HFF-Myc (cell line): ENCODE measurements at regions not wholly inside any gene's neighbourhood (a gene's known extent, or its start where the extent isn't known, plus 50 kb on each side); places are given as distances from the start of the nearest gene placed in this dataset.
"Not testable (repeated sequence)": the region's sequence is repeated elsewhere in the genome, so short reads cannot be mapped to it uniquely, and the experiment has no call there.

Experiments used
- DNase-seq: peaks from one replicate; pipeline ENCODE4 v3.0.0-alpha.2; 2011; ENCODE audit warnings: low read depth; ENCODE audit errors: extremely low read depth
- H3K4me3 ChIP-seq: replicated peaks from 2 replicates; pipeline ENCODE4 v1.5.1; 2011; ENCODE audit warnings: low read depth, mild to moderate bottlenecking, control low read depth, low read length
- TF ChIP-seq, protein P1 (sequence below): IDR thresholded peaks from 2 replicates; pipeline ENCODE4 v1.5.1; 2012; ENCODE audit warnings: mild to moderate bottlenecking, low read depth, low read length, control low read depth; ENCODE audit errors: missing control alignments

DNA sequence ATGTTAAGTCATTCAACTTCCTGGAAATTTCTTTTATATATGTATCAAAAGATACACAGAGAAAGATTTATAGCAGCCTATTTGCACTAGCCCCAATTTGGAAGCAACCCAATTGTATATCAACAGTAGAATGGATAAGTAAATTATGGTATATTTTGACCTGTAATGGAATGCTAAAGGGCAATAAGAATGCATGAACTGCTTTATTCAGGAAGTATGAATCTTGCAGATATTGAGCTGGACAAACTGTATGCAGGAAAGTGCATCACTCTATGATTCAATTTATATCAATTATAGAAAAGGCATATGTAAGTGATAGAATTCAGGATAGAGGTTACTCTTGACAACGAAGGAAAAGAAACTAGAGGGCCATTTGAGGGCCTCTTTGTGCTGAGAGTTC lies 913.1 kb upstream of the FBXO33 start:
- no peak overlapping the region for H3K4me3 ChIP-seq
- DNase-seq, result no peak
- TF ChIP-seq, protein P1, sequence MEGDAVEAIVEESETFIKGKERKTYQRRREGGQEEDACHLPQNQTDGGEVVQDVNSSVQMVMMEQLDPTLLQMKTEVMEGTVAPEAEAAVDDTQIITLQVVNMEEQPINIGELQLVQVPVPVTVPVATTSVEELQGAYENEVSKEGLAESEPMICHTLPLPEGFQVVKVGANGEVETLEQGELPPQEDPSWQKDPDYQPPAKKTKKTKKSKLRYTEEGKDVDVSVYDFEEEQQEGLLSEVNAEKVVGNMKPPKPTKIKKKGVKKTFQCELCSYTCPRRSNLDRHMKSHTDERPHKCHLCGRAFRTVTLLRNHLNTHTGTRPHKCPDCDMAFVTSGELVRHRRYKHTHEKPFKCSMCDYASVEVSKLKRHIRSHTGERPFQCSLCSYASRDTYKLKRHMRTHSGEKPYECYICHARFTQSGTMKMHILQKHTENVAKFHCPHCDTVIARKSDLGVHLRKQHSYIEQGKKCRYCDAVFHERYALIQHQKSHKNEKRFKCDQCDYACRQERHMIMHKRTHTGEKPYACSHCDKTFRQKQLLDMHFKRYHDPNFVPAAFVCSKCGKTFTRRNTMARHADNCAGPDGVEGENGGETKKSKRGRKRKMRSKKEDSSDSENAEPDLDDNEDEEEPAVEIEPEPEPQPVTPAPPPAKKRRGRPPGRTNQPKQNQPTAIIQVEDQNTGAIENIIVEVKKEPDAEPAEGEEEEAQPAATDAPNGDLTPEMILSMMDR, result no peak

DNA sequence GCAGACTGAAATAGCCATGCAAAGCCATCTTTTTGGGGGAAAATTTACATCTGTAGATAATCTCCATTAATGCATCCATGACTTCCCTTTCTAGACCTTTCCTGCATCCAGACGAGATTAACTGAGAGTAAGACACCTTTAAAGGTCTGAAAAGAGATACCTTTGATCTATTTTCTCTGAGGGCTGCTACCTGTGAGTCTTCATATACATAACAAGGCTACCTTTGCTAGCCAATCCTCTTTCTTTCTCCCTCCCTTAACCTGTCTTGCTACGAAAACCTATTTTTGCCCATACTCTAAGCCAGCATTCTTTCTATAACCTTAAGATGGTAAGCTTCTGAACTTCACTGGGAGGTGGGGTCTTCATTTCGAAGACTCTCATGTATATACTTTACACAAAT lies 908.5 kb upstream of the FBXO33 start:
- TF ChIP-seq, protein P1, result no peak
- no peak overlapping the region for H3K4me3 ChIP-seq
- no peak for DNase-seq

DNA sequence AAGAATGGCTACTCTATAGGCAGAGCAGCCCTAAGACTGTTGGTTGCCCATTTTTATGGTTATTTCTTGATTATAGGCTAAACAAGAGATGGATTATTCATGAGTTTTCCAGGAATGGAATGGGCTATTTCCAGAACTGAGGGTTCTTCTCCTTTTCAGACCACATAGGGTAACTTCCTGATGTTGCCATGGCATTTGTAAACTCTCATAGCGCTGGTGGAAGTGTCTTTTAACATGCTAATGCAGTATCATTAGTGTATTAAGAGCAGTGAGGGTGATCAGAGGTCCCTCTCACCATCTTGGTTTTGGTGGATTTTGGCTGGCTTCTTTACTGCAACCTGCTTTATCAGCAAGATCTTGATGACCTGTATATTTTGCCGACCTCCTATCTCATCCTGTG lies 904.6 kb upstream of the FBXO33 start:
- no peak for DNase-seq
- TF ChIP-seq, protein P1, result no peak
- H3K4me3 ChIP-seq, result no peak overlapping the region

DNA sequence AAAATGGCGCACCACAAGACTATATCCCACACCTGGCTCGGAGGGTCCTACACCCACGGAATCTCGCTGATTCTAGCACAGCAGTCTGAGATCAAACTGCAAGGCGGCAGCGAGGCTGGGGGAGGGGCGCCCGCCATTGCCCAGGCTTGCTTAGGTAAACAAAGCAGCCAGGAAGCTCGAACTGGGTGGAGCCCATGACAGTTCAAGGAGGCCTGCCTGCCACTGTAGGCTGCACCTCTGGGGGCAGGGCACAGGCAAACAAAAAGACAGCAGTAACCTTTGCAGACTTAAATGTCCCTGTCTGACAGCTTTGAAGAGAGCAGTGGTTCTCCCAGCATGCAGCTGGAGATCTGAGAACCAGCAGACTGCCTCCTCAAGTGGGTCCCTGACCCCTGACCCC lies 894.3 kb upstream of the FBXO33 start:
- DNase-seq, H3K4me3 ChIP-seq: not testable (repeated sequence)

DNA sequence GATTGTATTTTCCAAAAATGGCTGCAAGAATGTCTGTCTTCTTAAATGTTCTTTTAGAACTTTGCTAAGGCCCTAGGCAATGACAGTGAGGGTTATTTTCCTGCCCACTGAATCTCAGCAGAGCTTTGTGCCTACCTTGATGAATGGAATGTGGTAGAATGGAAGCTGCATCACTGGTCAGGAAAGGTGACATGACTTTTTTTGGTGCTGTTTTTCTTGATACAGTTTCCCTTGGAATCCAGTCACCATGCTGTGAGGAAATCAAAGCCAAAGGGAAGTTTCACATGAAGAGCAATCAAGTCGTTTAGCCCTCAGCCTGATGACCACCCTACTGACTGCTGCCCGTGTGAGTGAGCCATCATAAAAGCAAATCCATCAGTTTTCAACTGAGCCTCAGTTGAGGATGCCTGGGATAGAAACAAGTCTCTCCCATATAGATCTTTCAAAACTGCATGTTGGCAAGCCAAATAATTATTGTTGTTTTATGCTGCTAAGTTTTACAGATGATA lies 886.0 kb upstream of the FBXO33 start:
- no peak overlapping the region for H3K4me3 ChIP-seq
- no peak for DNase-seq
- TF ChIP-seq, protein P1, result no peak

DNA sequence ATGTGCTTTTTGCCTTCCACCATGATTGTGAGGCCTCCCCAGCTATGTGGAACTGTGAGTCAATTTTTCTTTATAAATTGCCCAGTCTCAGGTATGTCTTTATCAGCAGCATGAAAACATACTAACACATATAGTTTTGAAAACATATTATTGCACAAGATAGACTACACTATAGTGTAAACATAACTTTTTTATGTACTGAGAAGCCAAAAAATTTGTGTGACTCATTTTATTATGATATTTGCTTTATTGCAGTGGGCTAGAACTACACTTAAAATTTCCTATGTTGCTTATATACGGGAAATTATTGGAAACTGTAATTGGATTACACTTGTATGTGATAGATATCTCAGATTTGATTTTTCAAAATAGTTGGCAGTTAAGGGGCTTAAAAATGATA lies 885.5 kb upstream of the FBXO33 start:
- TF ChIP-seq, protein P1, result no peak
- no peak overlapping the region for H3K4me3 ChIP-seq
- DNase-seq, result no peak

DNA sequence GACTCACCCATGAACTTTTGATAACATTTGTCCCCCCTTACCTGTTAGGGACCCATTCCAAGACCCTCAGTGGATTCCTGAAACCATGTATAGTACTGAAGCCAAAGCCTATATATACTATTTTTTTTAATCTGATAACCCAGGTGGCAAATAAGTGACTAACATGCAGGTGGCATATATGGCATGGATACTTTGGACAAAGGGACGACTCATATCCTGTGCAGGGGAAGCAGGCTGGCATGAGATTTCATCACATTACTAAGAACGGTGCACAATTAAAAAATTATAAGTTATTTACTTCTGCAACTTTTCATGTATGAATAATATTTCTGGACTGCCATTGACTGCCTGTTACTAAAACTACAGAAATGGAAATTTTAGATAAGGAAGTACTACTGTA lies 880.1 kb upstream of the FBXO33 start:
- TF ChIP-seq, protein P1, result no peak
- no peak overlapping the region for H3K4me3 ChIP-seq
- no peak for DNase-seq
